Endothelial cell of umbilical vein (primary cell): ENCODE measurements at regions not wholly inside any gene's neighbourhood (a gene's known extent, or its start where the extent isn't known, plus 50 kb on each side); places are given as distances from the start of the nearest gene placed in this dataset.

Source experiments
- BruUV-seq: library from RNA; stranded (reverse); fragments of 400-500 nt; replicated peaks from 2 replicates; lab custom pipeline; 2021; lab: Mats Ljungman, UMichigan
- CTCF ChIA-PET: fragments of 300-600, 350-600 bp; sonication (Branson Sonifier 250); formaldehyde crosslinking; loops from one replicate; lab custom pipeline; 2021; ENCODE audit warnings: antibody characterized with exemption, inconsistent platforms; lab: Charles Lee
- POLR2A ChIA-PET: fragments of 300-600, 350-600 bp; sonication (Branson Sonifier 250); formaldehyde crosslinking; loops from one replicate; lab custom pipeline; 2021; ENCODE audit warnings: antibody characterized with exemption, inconsistent platforms; lab: Charles Lee
- DNase-seq: peaks from one replicate; pipeline ENCODE4 v3.0.0-alpha.2; 2011; ENCODE audit warnings: low read depth, low spot score
- FAIRE-seq: peaks from 2 replicates; lab custom pipeline; 2011; peaks lifted over from hg19 to GRCh38; lab: Jason Lieb, UNC
- H2AFZ ChIP-seq: 2 replicates; pipeline ENCODE4 v1.6.0; 2012; ENCODE audit warnings: low read depth, low read length, control low read depth, inconsistent platforms
- H3K27ac ChIP-seq: 2 replicates; pipeline ENCODE4 v1.5.1; 2011; ENCODE audit warnings: low read depth, mild to moderate bottlenecking, control low read depth, low read length, moderate library complexity; ENCODE audit not compliant: insufficient read depth
- H3K27me3 ChIP-seq, 2 experiments: 2 replicates each; pipeline versions ENCODE4 v1.6.0 to v1.6.1; 2011; ENCODE audit warnings: low read length in 2 of 2, mixed read lengths in 1 of 2; ENCODE audit not compliant: control insufficient read depth in 2 of 2, insufficient read depth in 2 of 2
- H3K36me3 ChIP-seq, 2 experiments: 2 replicates in 1 of 2; 3 replicates in 1 of 2; pipeline ENCODE4 v1.5.1; 2011; ENCODE audit warnings: low read length in 2 of 2, mild to moderate bottlenecking in 1 of 2, moderate library complexity in 1 of 2; ENCODE audit not compliant: control insufficient read depth in 2 of 2, insufficient read depth in 2 of 2; ENCODE audit errors: extremely low read depth in 1 of 2
- H3K4me1 ChIP-seq: 3 replicates; pipeline ENCODE4 v1.5.1; 2011; ENCODE audit warnings: mild to moderate bottlenecking, low read length; ENCODE audit not compliant: control insufficient read depth, insufficient read depth; ENCODE audit errors: extremely low read depth
- H3K4me2 ChIP-seq: 2 replicates; pipeline ENCODE4 v1.6.1; 2011; ENCODE audit warnings: low read length, control low read depth, mixed read lengths; ENCODE audit not compliant: insufficient read depth
- H3K4me3 ChIP-seq, 3 experiments: fragments of 200-600 bp in 1 of 3; sonication (generic), shearing (Covaris generic) in 1 of 3; replicated peaks in 1 of 3; 2 replicates each; pipeline ENCODE4 v1.5.1; 2011 to 2016; ENCODE audit warnings: control low read depth in 3 of 3, low read length in 3 of 3, mild to moderate bottlenecking in 2 of 3, inconsistent platforms in 1 of 3, low read depth in 1 of 3, moderate library complexity in 1 of 3; ENCODE audit not compliant: insufficient read depth in 1 of 3
- H3K79me2 ChIP-seq: 2 replicates; pipeline ENCODE4 v1.6.0; 2012; ENCODE audit warnings: low read length, inconsistent platforms; ENCODE audit not compliant: control insufficient read depth, insufficient read depth
- H3K9ac ChIP-seq: replicated peaks from 2 replicates; pipeline ENCODE3; 2011; ENCODE audit warnings: low read length, control low read depth; ENCODE audit not compliant: insufficient read depth; ENCODE audit errors: extremely low read depth
- H3K9me1 ChIP-seq: replicated peaks from 3 replicates; pipeline ENCODE4 v1.6.0; 2011; ENCODE audit warnings: mild to moderate bottlenecking, low read length; ENCODE audit not compliant: control insufficient read depth, insufficient read depth; ENCODE audit errors: extremely low read depth
- H3K9me3 ChIP-seq: replicated peaks from 2 replicates; pipeline ENCODE4 v1.5.1; 2012; ENCODE audit warnings: low read length, inconsistent platforms; ENCODE audit not compliant: control insufficient read depth, insufficient read depth
- H4K20me1 ChIP-seq: replicated peaks from 2 replicates; pipeline ENCODE3; 2011; ENCODE audit warnings: mild to moderate bottlenecking, low read length; ENCODE audit not compliant: control insufficient read depth, insufficient read depth; ENCODE audit errors: extremely low read depth
- EZH2 ChIP-seq: IDR thresholded peaks from 2 replicates; pipeline ENCODE4 v1.6.1; 2012; ENCODE audit warnings: borderline replicate concordance, low read depth, mild to moderate bottlenecking, moderate library complexity, low read length, inconsistent platforms; ENCODE audit not compliant: severe bottlenecking
- FOS ChIP-seq: IDR thresholded peaks from 2 replicates; pipeline ENCODE4 v1.6.1; 2011; ENCODE audit warnings: mild to moderate bottlenecking, low read length, moderate library complexity, borderline replicate concordance; ENCODE audit not compliant: insufficient read depth
- GATA2 ChIP-seq: IDR thresholded peaks from 2 replicates; pipeline ENCODE4 v1.7.0; 2011; ENCODE audit warnings: low read depth, mild to moderate bottlenecking, moderate library complexity, mixed read lengths, low read length; ENCODE audit not compliant: insufficient read length, insufficient read depth
- JUN ChIP-seq: IDR thresholded peaks from 2 replicates; pipeline ENCODE4 v1.6.1; 2011; ENCODE audit warnings: borderline replicate concordance, low read depth; ENCODE audit not compliant: insufficient read length, insufficient read depth
- MYC ChIP-seq: IDR thresholded peaks from one replicate; pipeline ENCODE4 v1.6.1; 2011; ENCODE audit warnings: mild to moderate bottlenecking, low read depth, low read length
- POLR2A ChIP-seq: IDR thresholded peaks from 2 replicates; pipeline ENCODE4 v1.6.1; 2012; ENCODE audit warnings: low read depth, mild to moderate bottlenecking, control low read depth, low read length
- POLR2AphosphoS5 ChIP-seq: IDR thresholded peaks from 2 replicates; pipeline ENCODE4 v1.6.1; 2012; ENCODE audit warnings: low read depth, mild to moderate bottlenecking, control low read depth, low read length, moderate library complexity; ENCODE audit not compliant: insufficient read depth
- dilution Hi-C: fragments of 300-500 bp; cut with MboI; formaldehyde crosslinking; loops from one replicate; pipeline ENCODE4 v1.15.0; 2019; ENCODE audit warnings: low sequenced_read_pairs; ENCODE audit not compliant: extremely low pct_ligation_motif_present
- intact Hi-C: fragments of 100-400 bp; cut with micrococcal nuclease; formaldehyde crosslinking; loops from one replicate; pipeline ENCODE4 v1.10.0; 2022
- TF ChIP-seq, protein P1 (sequence below), 2 donors: IDR thresholded peaks; 1 replicate in 1 of 2; 2 replicates in 1 of 2; pipeline ENCODE4 v1.5.1; 2011; ENCODE audit warnings: low read length in 2 of 2, mild to moderate bottlenecking in 2 of 2, moderate library complexity in 2 of 2, control low read depth in 1 of 2, inconsistent platforms in 1 of 2, low read depth in 1 of 2; ENCODE audit not compliant: insufficient read depth in 1 of 2; ENCODE audit errors: extremely low read depth in 1 of 2
- TF ChIP-seq, protein P2 (sequence below): IDR thresholded peaks from 2 replicates; pipeline ENCODE4 v1.6.1; 2011; ENCODE audit not compliant: insufficient read depth, insufficient read length

DNA sequence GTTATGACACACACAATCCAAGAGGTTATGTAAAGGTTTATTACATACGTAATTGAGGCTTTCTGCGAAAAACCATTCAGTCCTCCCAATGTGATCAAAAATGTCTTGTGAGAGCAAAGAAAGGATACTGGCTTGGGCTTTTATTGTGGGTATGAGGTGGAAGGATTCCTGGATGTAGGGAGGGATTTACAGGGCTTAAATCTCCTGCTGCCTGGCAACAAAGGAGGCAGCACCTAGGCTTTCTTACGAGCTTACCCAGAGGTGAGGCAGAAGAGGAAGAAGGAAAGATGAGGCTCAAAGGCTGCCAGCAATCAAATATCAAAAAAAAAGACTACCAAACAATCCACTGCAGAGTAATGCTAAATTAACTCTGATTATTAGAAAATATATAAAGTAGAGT, 1149.5 kb upstream of the POT1 start:
- dilution Hi-C loops (no loop called here), intact Hi-C loops (no loop called here)
- H3K9me1 ChIP-seq: no peaks in the 10 kb centered on the region
- H3K4me1 ChIP-seq: no peaks in the 10 kb centered on the region
- H3K9me3 ChIP-seq: no peaks in the 10 kb centered on the region
- no peak overlapping the region for H2AFZ ChIP-seq
- H3K4me3 ChIP-seq: no peak overlapping the region
- no peaks in the 10 kb centered on the region for H3K27me3 ChIP-seq
- DNase-seq (no peak), FAIRE-seq (no peak)
- no peak overlapping the region for H3K9ac ChIP-seq
- POLR2A ChIA-PET: no interaction called here
- no peak overlapping the region for H3K27ac ChIP-seq
- H3K36me3 ChIP-seq: no peaks in the 10 kb centered on the region
- H3K79me2 ChIP-seq: no peaks in the 10 kb centered on the region
- H3K4me2 ChIP-seq: no peak overlapping the region
- no TSS peak for BruUV-seq
- CTCF ChIA-PET: no interaction called here
- TF ChIP-seq, protein P1, sequence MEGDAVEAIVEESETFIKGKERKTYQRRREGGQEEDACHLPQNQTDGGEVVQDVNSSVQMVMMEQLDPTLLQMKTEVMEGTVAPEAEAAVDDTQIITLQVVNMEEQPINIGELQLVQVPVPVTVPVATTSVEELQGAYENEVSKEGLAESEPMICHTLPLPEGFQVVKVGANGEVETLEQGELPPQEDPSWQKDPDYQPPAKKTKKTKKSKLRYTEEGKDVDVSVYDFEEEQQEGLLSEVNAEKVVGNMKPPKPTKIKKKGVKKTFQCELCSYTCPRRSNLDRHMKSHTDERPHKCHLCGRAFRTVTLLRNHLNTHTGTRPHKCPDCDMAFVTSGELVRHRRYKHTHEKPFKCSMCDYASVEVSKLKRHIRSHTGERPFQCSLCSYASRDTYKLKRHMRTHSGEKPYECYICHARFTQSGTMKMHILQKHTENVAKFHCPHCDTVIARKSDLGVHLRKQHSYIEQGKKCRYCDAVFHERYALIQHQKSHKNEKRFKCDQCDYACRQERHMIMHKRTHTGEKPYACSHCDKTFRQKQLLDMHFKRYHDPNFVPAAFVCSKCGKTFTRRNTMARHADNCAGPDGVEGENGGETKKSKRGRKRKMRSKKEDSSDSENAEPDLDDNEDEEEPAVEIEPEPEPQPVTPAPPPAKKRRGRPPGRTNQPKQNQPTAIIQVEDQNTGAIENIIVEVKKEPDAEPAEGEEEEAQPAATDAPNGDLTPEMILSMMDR (IDR thresholded peaks at IDR 0.05; ENCODE audit: extremely low read depth in 1 of 2, insufficient read depth in 1 of 2, low read depth in 1 of 2, low read length in 2 of 2): no peak
- TF ChIP-seq, protein P2, sequence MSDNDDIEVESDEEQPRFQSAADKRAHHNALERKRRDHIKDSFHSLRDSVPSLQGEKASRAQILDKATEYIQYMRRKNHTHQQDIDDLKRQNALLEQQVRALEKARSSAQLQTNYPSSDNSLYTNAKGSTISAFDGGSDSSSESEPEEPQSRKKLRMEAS: no peak
- TF ChIP-seq EZH2 (no peak), GATA2 (no peak), POLR2AphosphoS5 (no peak), FOS (no peak), MYC (no peak), POLR2A (no peak), JUN (no peak)
- H4K20me1 ChIP-seq: no peaks in the 10 kb centered on the region
